ENCODE measurements at regions not wholly inside any gene's neighbourhood (a gene's known extent, or its start where the extent isn't known, plus 50 kb on each side); places are given as distances from the start of the nearest gene placed in this dataset.
"Not testable (repeated sequence)": the region's sequence is repeated elsewhere in the genome, so short reads cannot be mapped to it uniquely, and the experiment has no call there.

GRCh38 chr5:166282939-166283338 lies 2008.5 kb upstream of the WWC1 start:
- in situ Hi-C loops (cut with HindIII; ENCODE audit: low sequenced_read_pairs): no loop called here

DNA sequence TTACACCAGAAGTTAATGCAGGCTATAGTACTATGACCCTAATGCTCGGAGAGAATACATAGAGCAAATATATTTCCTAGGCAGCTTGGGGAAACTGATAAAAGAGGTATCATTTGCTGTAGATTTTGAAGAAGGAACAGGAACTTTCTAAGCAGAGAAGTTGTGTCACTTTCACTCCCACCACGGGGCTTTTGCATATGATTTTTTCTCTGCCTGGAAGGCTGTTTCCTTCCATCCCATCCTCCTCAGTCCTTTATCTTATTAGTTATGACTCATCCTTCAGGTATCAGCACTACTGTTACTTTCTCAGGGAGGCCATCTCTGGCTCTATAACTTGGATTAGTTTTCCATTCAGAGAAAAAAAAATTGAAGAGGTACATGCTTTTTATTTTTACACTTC lies 2006.1 kb upstream of the WWC1 start:
- in situ Hi-C loops (cut with HindIII; ENCODE audit: low sequenced_read_pairs): no loop called here

- in situ Hi-C loops (cut with HindIII; ENCODE audit: low sequenced_read_pairs): no loop called here
Measured at GRCh38 chr5:166286832-166287231, 2004.6 kb upstream of the WWC1 start.

DNA sequence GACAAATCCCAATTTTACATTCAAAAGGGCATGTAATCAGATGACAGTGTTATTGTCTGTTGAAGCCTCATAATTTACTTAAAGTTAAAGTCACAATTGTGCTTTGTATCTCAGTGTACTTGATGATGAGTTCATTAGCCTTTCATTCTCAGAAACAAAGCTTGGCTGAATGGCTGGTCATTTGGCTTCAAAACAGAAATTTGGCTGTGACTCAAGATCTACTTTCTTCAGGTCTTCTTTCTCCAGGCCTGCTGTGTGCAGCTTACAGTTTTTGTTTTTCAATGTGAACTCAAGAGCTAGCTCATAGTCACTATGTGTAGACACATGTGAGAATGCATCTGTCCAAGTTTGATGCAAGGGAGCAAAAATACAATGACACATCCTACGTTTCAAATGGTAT lies 2003.6 kb upstream of the WWC1 start:
- in situ Hi-C loops (cut with HindIII; ENCODE audit: low sequenced_read_pairs): no loop called here

GRCh38 chr5:166291800-166292199 lies 1999.6 kb upstream of the WWC1 start:
- in situ Hi-C loops (cut with HindIII; ENCODE audit: low sequenced_read_pairs): not testable (repeated sequence)

- in situ Hi-C loops (cut with HindIII; ENCODE audit: low sequenced_read_pairs): no loop called here
Measured at GRCh38 chr5:166293892-166294291, 1997.6 kb upstream of the WWC1 start.

- in situ Hi-C loops (cut with HindIII; ENCODE audit: low sequenced_read_pairs): no loop called here
Measured at GRCh38 chr5:166302166-166302565, 1989.3 kb upstream of the WWC1 start.

DNA sequence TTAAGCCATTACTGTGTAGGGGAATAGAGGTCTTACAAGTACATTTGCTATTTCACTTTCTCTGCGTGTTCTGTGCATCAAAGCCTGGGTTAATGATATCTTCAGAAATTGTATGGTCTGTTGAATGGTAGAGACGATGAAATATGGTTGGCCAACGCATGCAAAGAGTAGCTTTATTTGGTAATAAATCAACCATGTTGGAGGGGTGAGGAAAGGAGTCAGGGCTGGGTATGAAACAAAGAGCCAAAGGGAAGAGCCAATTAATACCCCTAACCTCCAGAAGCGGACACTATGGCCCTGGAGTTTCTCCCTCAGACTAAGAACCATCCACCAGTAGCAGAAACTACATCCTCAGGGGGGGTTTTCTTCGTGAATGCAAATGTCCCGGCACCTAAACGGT lies 1974.0 kb upstream of the WWC1 start:
- in situ Hi-C loops (cut with HindIII; ENCODE audit: low sequenced_read_pairs): no loop called here

GRCh38 chr5:166320920-166321480 lies 1970.4 kb upstream of the WWC1 start:
- in situ Hi-C loops (cut with HindIII; ENCODE audit: low sequenced_read_pairs): loop anchor here (5.0 kb wide), 1 partner anchor 91 kb away; no protein-coding TSS in a partner anchor

GRCh38 chr5:166324372-166324771 lies 1967.1 kb upstream of the WWC1 start:
- in situ Hi-C loops (cut with HindIII; ENCODE audit: low sequenced_read_pairs): loop anchor here (5.0 kb wide), 1 partner anchor 88 kb away; no protein-coding TSS in a partner anchor

GRCh38 chr5:166329149-166329800 lies 1962.2 kb upstream of the WWC1 start:
- in situ Hi-C loops (cut with HindIII; ENCODE audit: low sequenced_read_pairs): no loop called here

- in situ Hi-C loops (cut with HindIII; ENCODE audit: low sequenced_read_pairs): no loop called here
Measured at GRCh38 chr5:166330036-166330435, 1961.4 kb upstream of the WWC1 start.

DNA sequence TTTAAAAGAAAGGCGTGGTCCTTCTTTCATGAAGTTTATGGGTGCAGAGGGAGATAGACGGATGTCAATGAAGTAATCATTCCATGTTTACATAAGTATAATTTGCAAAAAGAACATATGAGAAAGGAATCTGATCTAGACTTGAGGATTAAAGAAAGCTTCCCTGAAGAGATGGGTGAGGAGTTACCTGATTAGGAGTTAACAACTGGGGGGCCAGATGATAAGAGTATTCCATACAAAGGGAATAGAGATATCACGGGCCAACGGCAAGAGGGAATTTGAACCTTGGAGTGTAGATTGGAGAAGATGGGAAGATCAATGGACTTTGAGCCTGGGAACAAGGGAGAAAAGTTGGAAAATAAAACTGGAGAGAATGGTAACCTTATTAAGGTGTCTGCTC lies 1959.9 kb upstream of the WWC1 start:
- in situ Hi-C loops (cut with HindIII; ENCODE audit: low sequenced_read_pairs): no loop called here

- in situ Hi-C loops (cut with HindIII; ENCODE audit: low sequenced_read_pairs): no loop called here
Measured at GRCh38 chr5:166338801-166339200, 1952.6 kb upstream of the WWC1 start.

- in situ Hi-C loops (cut with HindIII; ENCODE audit: low sequenced_read_pairs): no loop called here
Measured at GRCh38 chr5:166340039-166340438, 1951.4 kb upstream of the WWC1 start.

- in situ Hi-C loops (cut with HindIII; ENCODE audit: low sequenced_read_pairs): no loop called here
Measured at GRCh38 chr5:166341740-166342337, 1949.6 kb upstream of the WWC1 start.

DNA sequence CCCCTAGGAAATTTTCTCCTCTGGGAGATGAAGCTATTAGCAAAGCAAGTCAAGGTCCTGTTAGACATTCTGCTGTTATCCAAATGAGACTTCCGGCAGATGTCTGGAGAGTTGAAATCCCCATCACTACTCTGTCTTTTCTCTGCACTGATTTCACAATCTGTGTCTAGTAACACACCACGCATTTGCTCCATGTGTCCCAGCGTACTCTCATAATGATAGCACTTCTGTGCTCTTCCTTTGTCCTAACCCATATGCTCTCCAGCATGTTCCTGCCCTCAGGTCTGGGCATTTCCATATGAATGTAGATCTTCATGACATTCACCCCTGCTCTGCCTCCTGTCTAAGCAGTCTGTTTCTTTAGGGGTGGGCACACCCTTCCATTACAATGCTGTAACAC lies 1949.0 kb upstream of the WWC1 start:
- in situ Hi-C loops (cut with HindIII; ENCODE audit: low sequenced_read_pairs): no loop called here

- in situ Hi-C loops (cut with HindIII; ENCODE audit: low sequenced_read_pairs): no loop called here
Measured at GRCh38 chr5:166346726-166347374, 1944.6 kb upstream of the WWC1 start.

DNA sequence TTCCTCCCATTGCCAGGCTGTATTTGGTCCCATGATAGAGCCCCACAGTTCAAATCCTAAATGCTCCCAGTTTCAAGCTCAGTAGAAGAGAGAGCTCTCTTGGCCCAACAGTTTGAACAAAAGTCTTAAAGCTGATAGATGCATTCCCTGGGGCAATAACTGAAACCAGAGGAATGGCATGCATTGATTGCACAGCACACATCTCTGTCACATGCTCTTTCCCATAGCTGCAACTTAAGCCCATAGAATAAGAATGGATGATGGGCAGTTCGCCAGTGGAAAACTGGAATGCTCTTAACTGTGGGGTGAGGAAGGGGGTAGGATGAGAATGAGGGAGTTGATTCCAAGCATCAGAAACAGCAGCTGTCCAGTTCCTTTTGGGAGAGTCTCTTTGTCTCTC lies 1942.4 kb upstream of the WWC1 start:
- in situ Hi-C loops (cut with HindIII; ENCODE audit: low sequenced_read_pairs): no loop called here

DNA sequence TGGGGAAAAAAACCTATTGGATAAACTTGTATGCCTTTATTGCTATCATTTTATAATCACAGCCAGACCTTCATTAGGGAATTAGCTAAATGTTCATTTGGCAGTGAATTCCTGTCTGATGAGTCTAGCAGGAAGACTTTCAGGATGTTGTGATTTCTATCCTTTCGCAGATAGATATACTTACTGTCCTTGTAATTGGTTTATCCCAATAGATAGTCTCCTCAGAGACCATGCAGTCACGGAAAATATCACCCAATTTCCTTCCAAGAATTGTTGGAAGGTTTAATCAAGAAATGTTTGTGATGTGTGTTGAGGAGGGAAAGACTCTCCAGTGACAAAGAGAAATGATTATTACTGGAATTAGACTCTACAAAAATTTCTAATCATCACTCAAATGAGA lies 1937.9 kb upstream of the WWC1 start:
- in situ Hi-C loops (cut with HindIII; ENCODE audit: low sequenced_read_pairs): no loop called here

- in situ Hi-C loops (cut with HindIII; ENCODE audit: low sequenced_read_pairs): no loop called here
Measured at GRCh38 chr5:166354332-166354731, 1937.1 kb upstream of the WWC1 start.

DNA sequence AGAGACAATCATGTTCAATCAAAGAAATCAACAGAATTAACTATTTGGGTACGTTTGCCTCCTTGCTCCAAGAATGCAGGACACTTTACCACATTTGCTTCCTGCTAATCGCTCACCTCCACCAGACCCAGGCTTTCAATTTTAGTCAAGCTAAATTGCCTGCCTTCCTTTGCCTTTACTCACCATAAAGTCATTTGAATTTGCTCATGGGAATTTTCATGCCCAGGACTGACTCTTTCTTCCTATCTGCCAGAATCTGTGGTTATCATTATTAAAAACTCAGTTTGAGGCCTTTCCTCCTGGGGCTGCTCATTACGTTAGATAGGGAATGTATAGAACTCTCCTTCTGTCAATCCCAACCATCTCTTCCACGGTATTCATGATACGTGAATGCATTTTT lies 1935.3 kb upstream of the WWC1 start:
- in situ Hi-C loops (cut with HindIII; ENCODE audit: low sequenced_read_pairs): no loop called here
